GM12891 (cell line): ENCODE measurements at regions not wholly inside any gene's neighbourhood (a gene's known extent, or its start where the extent isn't known, plus 50 kb on each side); places are given as distances from the start of the nearest gene placed in this dataset.

Experiments used
- POLR2A ChIP-seq: IDR thresholded peaks from 2 replicates; pipeline ENCODE4 v1.6.1; 2011; ENCODE audit warnings: low read depth, low read length, control low read depth
- POLR2AphosphoS5 ChIP-seq: IDR thresholded peaks from 2 replicates; pipeline ENCODE4 v1.6.1; 2011; ENCODE audit warnings: low read depth, low read length, control low read depth
- SPI1 ChIP-seq: IDR thresholded peaks from 2 replicates; pipeline ENCODE4 v1.6.1; 2011; ENCODE audit warnings: low read depth, low read length, control low read depth
- TAF1 ChIP-seq: IDR thresholded peaks from 2 replicates; pipeline ENCODE4 v1.6.1; 2011; ENCODE audit warnings: low read depth, low read length, control low read depth

DNA sequence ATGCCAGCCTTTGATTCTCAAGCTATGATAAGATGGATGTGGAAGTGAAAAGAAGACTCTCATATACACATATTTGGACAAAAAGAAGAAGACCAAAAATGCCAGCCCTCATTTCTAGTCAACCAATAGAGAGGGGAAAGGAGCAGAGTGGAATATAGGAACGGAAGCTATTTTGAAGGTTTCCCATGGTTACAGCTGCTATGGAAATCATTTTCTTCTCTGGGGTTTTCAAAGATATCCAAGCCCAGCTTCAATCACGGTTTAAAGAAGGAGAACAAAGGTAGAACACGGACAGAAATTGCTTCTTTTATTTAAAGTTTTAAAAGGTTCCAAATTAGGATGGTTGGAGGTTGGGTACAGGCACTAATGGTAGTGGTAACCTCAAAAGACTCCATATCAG, 181.0 kb upstream of the PRICKLE2 start:
- no peak for TF ChIP-seq POLR2AphosphoS5
- no peak for TF ChIP-seq POLR2A
- no peak for TF ChIP-seq SPI1
- no peak for TF ChIP-seq TAF1
